ENCODE measurements at regions not wholly inside any gene's neighbourhood (a gene's known extent, or its start where the extent isn't known, plus 50 kb on each side); places are given as distances from the start of the nearest gene placed in this dataset.
"Not testable (repeated sequence)": the region's sequence is repeated elsewhere in the genome, so short reads cannot be mapped to it uniquely, and the experiment has no call there.

DNA sequence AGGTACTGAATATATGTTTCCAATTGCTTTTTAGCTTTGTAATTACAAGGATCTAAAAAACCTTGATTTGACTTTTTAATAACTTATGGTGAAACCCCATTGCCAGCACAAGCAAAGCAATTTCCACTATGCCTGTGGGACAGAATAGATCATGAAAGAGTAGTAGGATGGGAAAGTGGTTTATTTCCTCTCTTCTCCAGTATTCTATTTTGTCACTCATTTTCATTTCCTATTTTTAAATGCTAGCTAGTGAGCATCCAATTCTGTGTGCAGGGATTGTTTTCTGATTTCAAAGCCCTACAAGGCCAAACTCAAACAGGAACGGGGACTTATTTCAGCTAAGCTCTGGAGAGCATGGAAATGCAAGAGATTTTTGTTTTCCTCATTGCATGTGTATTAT is 132.0 kb upstream of the TGFBR2 start:
- no peak overlapping the region for H3K4me2 ChIP-seq
- no peaks in the 10 kb centered on the region for H3K36me3 ChIP-seq
- H3K27ac ChIP-seq: no peak overlapping the region
- H3K9me3 ChIP-seq: peaks cover 4% of the 10 kb centered on the region; the same call in 1 of the 2 replicates
- H3K4me3 ChIP-seq: no peak overlapping the region
- H3K9ac ChIP-seq: no peak overlapping the region
- no peaks in the 10 kb centered on the region for H4K20me1 ChIP-seq
- peaks cover 16% of the 10 kb centered on the region for H3K4me1 ChIP-seq
- TF ChIP-seq Cebpa-rat (IDR thresholded peaks at IDR 0.05): no peak
- no peaks in the 10 kb centered on the region for H3K27me3 ChIP-seq

DNA sequence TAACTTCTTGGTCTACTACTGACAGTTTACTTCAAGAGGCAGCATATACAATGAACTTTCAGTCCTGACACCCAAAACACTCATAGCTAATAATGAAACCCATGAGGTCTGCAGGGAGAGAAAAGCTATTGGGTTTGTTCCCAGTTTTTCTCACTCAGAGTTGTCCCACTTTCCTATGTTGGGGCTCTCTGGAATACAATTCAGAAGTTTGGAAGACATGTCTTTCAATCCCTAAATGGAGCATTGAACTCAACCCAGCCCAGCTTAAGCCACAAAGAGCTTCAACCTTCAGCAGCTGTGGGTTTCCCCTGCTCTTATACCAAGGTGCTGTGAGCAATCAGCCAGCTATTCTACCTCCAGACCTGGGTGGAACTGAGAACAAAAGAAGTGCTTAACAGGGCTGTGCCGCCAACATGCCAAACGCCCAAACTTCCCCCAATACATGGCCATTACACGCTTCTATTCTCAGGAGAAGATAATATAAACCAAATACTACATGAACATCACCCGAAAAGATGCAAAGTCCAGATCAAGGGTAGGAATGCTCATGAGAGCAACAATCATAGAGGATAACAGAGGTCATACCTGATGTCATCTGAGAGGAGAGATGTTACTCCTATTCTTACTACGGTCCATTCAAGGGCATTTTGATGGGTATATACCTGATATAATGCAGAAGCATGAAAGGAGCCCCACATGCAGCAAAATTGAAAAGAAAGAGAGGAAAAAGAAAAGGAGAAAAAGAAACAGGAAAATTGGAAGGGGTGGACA is 131.2 kb upstream of the TGFBR2 start:
- Histone ChIP-seq H3K4me3 (no peak overlapping the region), H3K4me2 (no peak overlapping the region), H3K9ac (no peak overlapping the region), H3K36me3 (no peaks in the 10 kb centered on the region), H4K20me1 (no peaks in the 10 kb centered on the region), H3K4me1 (peaks cover 16% of the 10 kb centered on the region), H3K27ac (no peak overlapping the region), H3K9me3 (peaks cover 11% of the 10 kb centered on the region; the same call in 1 of the 2 replicates), H3K27me3 (no peaks in the 10 kb centered on the region)
- TF ChIP-seq Cebpa-rat (IDR thresholded peaks at IDR 0.05): no peak

- Histone ChIP-seq H3K4me3 (no peak overlapping the region), H3K27ac (no peak overlapping the region), H3K4me1 (peaks cover 16% of the 10 kb centered on the region), H3K27me3 (no peaks in the 10 kb centered on the region), H3K9me3 (peaks cover 17% of the 10 kb centered on the region; the same call in 1 of the 2 replicates), H4K20me1 (no peaks in the 10 kb centered on the region), H3K36me3 (no peaks in the 10 kb centered on the region), H3K4me2 (no peak overlapping the region), H3K9ac (no peak overlapping the region)
- TF ChIP-seq Cebpa-rat (IDR thresholded peaks at IDR 0.05): no peak
Observed at GRCh38 chr3:30475809-30476178, 130.6 kb upstream of the TGFBR2 start.

DNA sequence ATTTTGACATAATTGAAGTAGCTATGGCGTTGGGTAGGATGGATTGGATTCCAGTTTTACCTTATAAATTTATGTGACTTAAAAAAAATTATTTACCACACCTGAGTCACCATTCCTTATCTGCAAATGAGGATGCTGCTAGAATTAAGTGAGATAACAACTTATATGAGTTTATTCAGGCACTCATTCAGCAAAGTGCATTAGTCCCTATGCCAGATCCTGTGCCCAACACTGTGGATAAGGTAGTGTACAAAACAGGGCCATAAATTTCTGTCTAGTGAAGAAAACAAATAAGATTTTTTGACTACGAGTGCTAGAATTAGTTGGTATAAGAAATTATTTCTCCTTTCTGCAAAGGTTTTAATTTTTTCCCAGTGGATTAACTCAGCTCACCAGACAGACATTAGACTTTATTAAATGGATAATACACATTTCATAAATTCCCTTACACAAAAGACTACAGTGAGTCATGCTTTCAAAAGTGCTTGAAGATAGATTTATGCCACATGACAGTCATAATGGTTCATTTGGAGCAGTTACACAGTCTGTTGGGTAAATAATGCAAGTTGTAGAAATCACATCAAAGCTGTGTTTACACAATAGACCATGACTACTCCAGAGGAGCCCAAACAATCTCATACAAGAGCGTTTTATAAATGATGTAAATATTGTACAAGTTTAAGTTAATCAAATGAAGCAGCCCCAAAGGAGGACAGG is 129.9 kb upstream of the TGFBR2 start:
- Histone ChIP-seq H3K27me3 (no peaks in the 10 kb centered on the region), H3K9me3 (peaks cover 17% of the 10 kb centered on the region; the same call in 1 of the 2 replicates), H3K27ac (no peak overlapping the region), H4K20me1 (no peaks in the 10 kb centered on the region), H3K36me3 (no peaks in the 10 kb centered on the region), H3K4me2 (no peak overlapping the region), H3K9ac (no peak overlapping the region), H3K4me3 (no peak overlapping the region), H3K4me1 (peaks cover 16% of the 10 kb centered on the region)
- no peak for TF ChIP-seq Cebpa-rat (IDR thresholded peaks at IDR 0.05)

GRCh38 chr3:30477149-30477921 is 129.1 kb upstream of the TGFBR2 start:
- no peak overlapping the region for H3K4me3 ChIP-seq
- no peak overlapping the region for H3K27ac ChIP-seq
- peaks cover 17% of the 10 kb centered on the region; the same call in 1 of the 2 replicates for H3K9me3 ChIP-seq
- TF ChIP-seq Cebpa-rat (IDR thresholded peaks at IDR 0.05): no peak
- H3K4me1 ChIP-seq: peaks cover 16% of the 10 kb centered on the region
- H3K4me2 ChIP-seq: peak overlapping the region; percentile 65
- no peaks in the 10 kb centered on the region for H4K20me1 ChIP-seq
- no peaks in the 10 kb centered on the region for H3K27me3 ChIP-seq
- no peak overlapping the region for H3K9ac ChIP-seq
- H3K36me3 ChIP-seq: no peaks in the 10 kb centered on the region

DNA sequence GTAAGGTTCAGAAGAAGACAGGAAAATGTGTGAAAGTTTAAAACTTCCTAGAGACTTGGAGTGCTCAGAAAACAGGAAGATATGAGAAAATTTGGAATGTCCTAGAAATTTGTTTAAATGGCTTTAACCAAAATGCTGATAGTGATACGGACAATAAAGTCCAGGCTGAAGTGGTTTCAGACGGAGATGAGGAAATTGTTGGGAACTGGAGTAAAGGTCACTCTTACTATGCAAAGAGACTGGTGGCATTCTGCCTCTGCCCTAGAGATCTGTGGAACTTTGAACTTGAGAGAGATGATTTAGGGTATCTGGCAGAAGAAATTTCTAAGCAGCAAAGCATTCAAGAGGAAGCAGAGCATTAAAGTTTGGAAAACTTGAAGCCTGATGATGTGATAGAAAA is 126.7 kb upstream of the TGFBR2 start:
- not testable (repeated sequence) for H3K4me3 ChIP-seq, H3K9ac ChIP-seq, H3K27me3 ChIP-seq, H4K20me1 ChIP-seq, H3K4me2 ChIP-seq, H3K27ac ChIP-seq, H3K36me3 ChIP-seq
- peaks cover 16% of the 10 kb centered on the region for H3K4me1 ChIP-seq
- H3K9me3 ChIP-seq: peaks cover 17% of the 10 kb centered on the region; the same call in 1 of the 2 replicates

GRCh38 chr3:30480156-30480555 is 126.2 kb upstream of the TGFBR2 start:
- H4K20me1 ChIP-seq, H3K4me3 ChIP-seq, H3K4me2 ChIP-seq, H3K27me3 ChIP-seq, H3K36me3 ChIP-seq, H3K9ac ChIP-seq, H3K27ac ChIP-seq: not testable (repeated sequence)
- H3K9me3 ChIP-seq: peaks cover 17% of the 10 kb centered on the region; the same call in 1 of the 2 replicates
- H3K4me1 ChIP-seq: peaks cover 16% of the 10 kb centered on the region

DNA sequence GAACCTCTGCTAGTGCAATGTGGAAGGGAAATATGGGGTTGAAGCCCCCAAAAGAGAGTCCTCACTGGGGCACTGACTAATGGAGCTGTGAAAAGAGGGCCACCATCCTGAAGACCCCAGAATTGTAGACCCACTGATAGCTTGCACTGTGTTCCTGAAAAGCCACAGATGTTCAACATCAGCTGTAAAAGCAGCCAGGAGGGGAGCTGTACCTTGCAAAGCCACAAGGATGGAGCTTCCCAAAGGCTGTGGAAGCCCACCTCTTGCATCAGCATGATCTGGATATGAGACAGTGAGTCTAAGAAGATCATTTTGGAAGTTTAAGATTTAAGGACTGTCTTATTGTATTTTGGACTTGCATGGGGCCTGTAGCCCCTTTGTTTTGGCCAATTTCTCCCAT is 125.8 kb upstream of the TGFBR2 start:
- Histone ChIP-seq H3K4me2 (no peak overlapping the region), H4K20me1 (no peaks in the 10 kb centered on the region), H3K36me3 (no peaks in the 10 kb centered on the region), H3K4me1 (peaks cover 16% of the 10 kb centered on the region), H3K27ac (no peak overlapping the region), H3K4me3 (no peak overlapping the region), H3K9ac (no peak overlapping the region), H3K9me3 (peaks cover 17% of the 10 kb centered on the region; the same call in 1 of the 2 replicates), H3K27me3 (no peaks in the 10 kb centered on the region)
- no peak for TF ChIP-seq Cebpa-rat (IDR thresholded peaks at IDR 0.05)

DNA sequence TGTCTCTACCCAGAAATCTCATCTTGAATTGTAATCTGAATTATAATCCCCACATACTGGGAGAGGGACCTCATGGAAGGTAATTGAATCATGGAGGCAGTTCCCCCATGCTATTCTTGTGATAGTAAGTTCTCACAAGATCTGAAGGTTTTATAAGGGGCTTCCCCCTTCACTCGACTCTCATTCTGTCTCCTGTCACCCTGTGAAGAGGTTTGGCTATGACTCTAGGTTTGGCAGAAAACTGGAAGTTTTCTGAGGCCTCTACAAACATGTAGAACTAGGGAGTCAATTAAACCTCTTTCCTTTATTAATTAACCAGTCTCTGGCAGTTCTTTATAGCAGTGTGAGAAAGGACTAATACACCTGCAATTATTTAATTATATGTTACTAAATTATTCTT is 125.2 kb upstream of the TGFBR2 start:
- Histone ChIP-seq H3K9ac (no peak overlapping the region), H3K4me1 (peaks cover 16% of the 10 kb centered on the region), H3K9me3 (peaks cover 17% of the 10 kb centered on the region; the same call in 1 of the 2 replicates), H3K27ac (no peak overlapping the region), H3K4me2 (no peak overlapping the region), H3K36me3 (no peaks in the 10 kb centered on the region), H4K20me1 (no peaks in the 10 kb centered on the region), H3K27me3 (no peaks in the 10 kb centered on the region), H3K4me3 (no peak overlapping the region)
- TF ChIP-seq Cebpa-rat (IDR thresholded peaks at IDR 0.05): no peak

GRCh38 chr3:30484229-30484628 is 122.2 kb upstream of the TGFBR2 start:
- not testable (repeated sequence) for H3K36me3 ChIP-seq, H3K4me2 ChIP-seq, H3K9ac ChIP-seq, H3K27me3 ChIP-seq, H3K27ac ChIP-seq, H4K20me1 ChIP-seq, H3K4me1 ChIP-seq, H3K4me3 ChIP-seq
- peaks cover 29% of the 10 kb centered on the region for H3K9me3 ChIP-seq
